ENCODE measurements at regions not wholly inside any gene's neighbourhood (a gene's known extent, or its start where the extent isn't known, plus 50 kb on each side); places are given as distances from the start of the nearest gene placed in this dataset.

DNA sequence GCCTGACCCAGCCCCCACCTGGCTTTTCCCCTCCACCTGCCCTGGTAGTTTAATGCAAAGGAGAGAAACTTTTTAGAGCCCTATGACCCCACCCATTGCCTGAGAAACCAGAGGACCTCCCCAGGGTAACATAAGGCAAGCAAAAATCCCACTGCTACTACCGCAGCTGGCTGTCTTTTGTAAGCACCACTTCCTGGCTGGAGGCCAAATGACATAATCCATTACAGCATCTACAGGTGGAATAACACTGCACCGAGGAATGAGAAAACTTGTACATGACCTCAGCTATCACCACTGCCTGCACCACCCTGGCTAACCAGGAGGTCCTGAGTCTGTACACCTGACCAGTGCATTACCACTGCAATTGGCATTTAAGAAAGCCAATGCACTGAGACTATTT lies 149.6 kb upstream of the GALNT5 start:
- TF ChIP-seq, protein P1, sequence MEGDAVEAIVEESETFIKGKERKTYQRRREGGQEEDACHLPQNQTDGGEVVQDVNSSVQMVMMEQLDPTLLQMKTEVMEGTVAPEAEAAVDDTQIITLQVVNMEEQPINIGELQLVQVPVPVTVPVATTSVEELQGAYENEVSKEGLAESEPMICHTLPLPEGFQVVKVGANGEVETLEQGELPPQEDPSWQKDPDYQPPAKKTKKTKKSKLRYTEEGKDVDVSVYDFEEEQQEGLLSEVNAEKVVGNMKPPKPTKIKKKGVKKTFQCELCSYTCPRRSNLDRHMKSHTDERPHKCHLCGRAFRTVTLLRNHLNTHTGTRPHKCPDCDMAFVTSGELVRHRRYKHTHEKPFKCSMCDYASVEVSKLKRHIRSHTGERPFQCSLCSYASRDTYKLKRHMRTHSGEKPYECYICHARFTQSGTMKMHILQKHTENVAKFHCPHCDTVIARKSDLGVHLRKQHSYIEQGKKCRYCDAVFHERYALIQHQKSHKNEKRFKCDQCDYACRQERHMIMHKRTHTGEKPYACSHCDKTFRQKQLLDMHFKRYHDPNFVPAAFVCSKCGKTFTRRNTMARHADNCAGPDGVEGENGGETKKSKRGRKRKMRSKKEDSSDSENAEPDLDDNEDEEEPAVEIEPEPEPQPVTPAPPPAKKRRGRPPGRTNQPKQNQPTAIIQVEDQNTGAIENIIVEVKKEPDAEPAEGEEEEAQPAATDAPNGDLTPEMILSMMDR (IDR thresholded peaks at IDR 0.05; ENCODE audit: extremely low read depth in 1 of 2, insufficient read depth in 1 of 2, low read depth in 1 of 2, low read length in 2 of 2), result no peak
- TF ChIP-seq POLR2AphosphoS5 (IDR thresholded peaks at IDR 0.05; ENCODE audit: insufficient read depth, low read depth, low read length) (no peak), POLR2A (IDR thresholded peaks at IDR 0.05; ENCODE audit: low read depth, low read length) (no peak), EZH2 (IDR thresholded peaks at IDR 0.05; ENCODE audit: borderline replicate concordance, low read depth, low read length, severe bottlenecking) (no peak), MYC (IDR thresholded peaks at IDR 0.05; ENCODE audit: low read depth, low read length) (no peak), FOS (IDR thresholded peaks at IDR 0.05; ENCODE audit: borderline replicate concordance, insufficient read depth, low read length) (no peak), GATA2 (IDR thresholded peaks at IDR 0.05; ENCODE audit: insufficient read depth, insufficient read length, low read depth, low read length) (no peak), JUN (IDR thresholded peaks at IDR 0.05; ENCODE audit: borderline replicate concordance, insufficient read depth, insufficient read length, low read depth) (no peak)
- TF ChIP-seq, protein P2, sequence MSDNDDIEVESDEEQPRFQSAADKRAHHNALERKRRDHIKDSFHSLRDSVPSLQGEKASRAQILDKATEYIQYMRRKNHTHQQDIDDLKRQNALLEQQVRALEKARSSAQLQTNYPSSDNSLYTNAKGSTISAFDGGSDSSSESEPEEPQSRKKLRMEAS (IDR thresholded peaks at IDR 0.05; ENCODE audit: insufficient read depth, insufficient read length), result no peak

All from endothelial cell of umbilical vein (primary cell).